ENCODE measurements at regions not wholly inside any gene's neighbourhood (a gene's known extent, or its start where the extent isn't known, plus 50 kb on each side); places are given as distances from the start of the nearest gene placed in this dataset.

- in situ Hi-C loops (cut with MboI; ENCODE audit: low sequenced_read_pairs) (no loop called here), dilution Hi-C loops (cut with HindIII; ENCODE audit: low sequenced_read_pairs, unreplicated experiment) (no loop called here), intact Hi-C loops (cut with micrococcal nuclease) (no loop called here)
- Histone ChIP-seq H3K4me2 (ENCODE audit: low read depth, low read length) (no peak overlapping the region), H3K14ac (replicated peaks; ENCODE audit: low read depth, low read length) (no peak overlapping the region), H3K9me3 (ENCODE audit: control insufficient read depth, insufficient read depth, low read length) (no peaks in the 10 kb centered on the region), H3K4ac (ENCODE audit: low read depth, low read length) (no peak overlapping the region), H3K36me3 (ENCODE audit: control insufficient read depth, insufficient read depth, low read length) (no peaks in the 10 kb centered on the region), H3K56ac (ENCODE audit: extremely low read depth, insufficient read depth, low read length) (no peak overlapping the region), H2BK5ac (ENCODE audit: low read depth, low read length, poor library complexity, severe bottlenecking) (no peak overlapping the region), H2AFZ (replicated peaks; ENCODE audit: low read length, poor library complexity) (no peak overlapping the region), H3K4me3 (ENCODE audit: insufficient read depth, low read depth, low read length) (no peak overlapping the region), H3K27me3 (ENCODE audit: control insufficient read depth, insufficient read depth, low read length) (peaks cover 1% of the 10 kb centered on the region), H3K18ac (ENCODE audit: low read depth, low read length) (no peak overlapping the region), H3K27ac (ENCODE audit: insufficient read depth, low read length) (no peak overlapping the region), H4K91ac (ENCODE audit: insufficient read depth, low read depth, low read length) (no peak overlapping the region), H3K4me1 (ENCODE audit: control insufficient read depth, insufficient read depth, low read length) (no peaks in the 10 kb centered on the region), H3K23ac (ENCODE audit: low read depth, low read length) (no peak overlapping the region), H2BK120ac (ENCODE audit: low read depth, low read length) (no peak overlapping the region), H4K8ac (ENCODE audit: low read depth in 2 of 2, low read length in 2 of 2) (no peak overlapping the region), H3K9me1 (ENCODE audit: insufficient read depth, low read length) (no peaks in the 10 kb centered on the region), H2BK15ac (ENCODE audit: low read depth, low read length) (no peak overlapping the region), H3K79me1 (ENCODE audit: low read depth in 1 of 2, low read length in 2 of 2) (no peaks in the 10 kb centered on the region), H3K9ac (ENCODE audit: low read depth, low read length) (no peak overlapping the region), H2BK20ac (ENCODE audit: low read depth, low read length) (no peak overlapping the region), H4K5ac (ENCODE audit: low read depth, low read length) (no peak overlapping the region), H2AK9ac (replicated peaks; ENCODE audit: low read depth, low read length, poor library complexity) (no peak overlapping the region), H2AK5ac (ENCODE audit: low read depth, low read length) (no peak overlapping the region), H4K20me1 (ENCODE audit: insufficient read depth, low read length) (no peaks in the 10 kb centered on the region)
- DNase-seq (no peak), ATAC-seq (ENCODE audit: low read depth) (no peak)
- TF ChIP-seq CHD1 (IDR thresholded peaks at IDR 0.05; ENCODE audit: low read depth, low read length) (no peak), MAZ (IDR thresholded peaks at IDR 0.05; ENCODE audit: borderline replicate concordance, low read depth, low read length) (no peak), MXI1 (IDR thresholded peaks at IDR 0.05; ENCODE audit: borderline replicate concordance, low read depth, low read length) (no peak), NFE2L2 (IDR thresholded peaks at IDR 0.05; ENCODE audit: low read depth, low read length) (no peak), POLR2A (IDR thresholded peaks at IDR 0.05; ENCODE audit: low read depth, low read length) (no peak), CEBPB (IDR thresholded peaks at IDR 0.05; ENCODE audit: low read depth, low read length) (no peak), RCOR1 (IDR thresholded peaks at IDR 0.05; ENCODE audit: insufficient replicate concordance, low read length) (no peak), RAD21 (IDR thresholded peaks at IDR 0.05; ENCODE audit: low read length) (no peak), CTCF (conservative IDR thresholded peaks at IDR 0.05; ENCODE audit: low read depth, low read length) (no peak), MAFK (IDR thresholded peaks at IDR 0.05; ENCODE audit: low read depth, low read length) (no peak), FOS (IDR thresholded peaks at IDR 0.05; ENCODE audit: low read depth, low read length) (no peak), BHLHE40 (IDR thresholded peaks at IDR 0.05; ENCODE audit: low read depth, low read length) (no peak), RFX5 (IDR thresholded peaks at IDR 0.05; ENCODE audit: low read depth, low read length) (no peak), SMC3 (IDR thresholded peaks at IDR 0.05; ENCODE audit: low read depth, low read length) (no peak)
- TF ChIP-seq, protein P1, sequence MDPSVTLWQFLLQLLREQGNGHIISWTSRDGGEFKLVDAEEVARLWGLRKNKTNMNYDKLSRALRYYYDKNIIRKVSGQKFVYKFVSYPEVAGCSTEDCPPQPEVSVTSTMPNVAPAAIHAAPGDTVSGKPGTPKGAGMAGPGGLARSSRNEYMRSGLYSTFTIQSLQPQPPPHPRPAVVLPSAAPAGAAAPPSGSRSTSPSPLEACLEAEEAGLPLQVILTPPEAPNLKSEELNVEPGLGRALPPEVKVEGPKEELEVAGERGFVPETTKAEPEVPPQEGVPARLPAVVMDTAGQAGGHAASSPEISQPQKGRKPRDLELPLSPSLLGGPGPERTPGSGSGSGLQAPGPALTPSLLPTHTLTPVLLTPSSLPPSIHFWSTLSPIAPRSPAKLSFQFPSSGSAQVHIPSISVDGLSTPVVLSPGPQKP (IDR thresholded peaks at IDR 0.05; ENCODE audit: borderline replicate concordance, low read depth, low read length): no peak
- TF ChIP-seq, protein P2, sequence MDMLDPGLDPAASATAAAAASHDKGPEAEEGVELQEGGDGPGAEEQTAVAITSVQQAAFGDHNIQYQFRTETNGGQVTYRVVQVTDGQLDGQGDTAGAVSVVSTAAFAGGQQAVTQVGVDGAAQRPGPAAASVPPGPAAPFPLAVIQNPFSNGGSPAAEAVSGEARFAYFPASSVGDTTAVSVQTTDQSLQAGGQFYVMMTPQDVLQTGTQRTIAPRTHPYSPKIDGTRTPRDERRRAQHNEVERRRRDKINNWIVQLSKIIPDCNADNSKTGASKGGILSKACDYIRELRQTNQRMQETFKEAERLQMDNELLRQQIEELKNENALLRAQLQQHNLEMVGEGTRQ (IDR thresholded peaks at IDR 0.05; ENCODE audit: low read depth, low read length): no peak
- WGBS, 2 experiments (ENCODE audit: extremely low coverage in 2 of 2, insufficient read length in 1 of 2): no CpG with 5 or more reads among the region's 4 CpGs
- CTCF ChIA-PET: no interaction called here
- BruUV-seq (replicated peaks): no TSS peak
- POLR2A ChIA-PET (ENCODE audit: unreplicated experiment): no interaction called here
Observed at GRCh38 chr22:22433770-22434169, 74.8 kb downstream of the ZNF280B start.

All from IMR-90 (cell line).